Small intestine (tissue), 7 donors: ENCODE measurements at regions not wholly inside any gene's neighbourhood (a gene's known extent, or its start where the extent isn't known, plus 50 kb on each side); places are given as distances from the start of the nearest gene placed in this dataset.

Source experiments
- DNase-seq, 2 donors: peaks; one replicate each; pipeline versions ENCODE4 v3.0.0 to v3.0.0-alpha.2; 2013
- FAIRE-seq: peaks from 2 replicates; lab custom pipeline; 2012; peaks lifted over from hg19 to GRCh38; lab: Jason Lieb, UNC
- H3K27ac ChIP-seq, 3 donors: one replicate each; pipeline ENCODE4 v1.5.1; 2013; ENCODE audit warnings: low read length in 2 of 3, mild to moderate bottlenecking in 2 of 3, control low read depth in 1 of 3, inconsistent platforms in 1 of 3, low read depth in 1 of 3, moderate library complexity in 1 of 3
- H3K27me3 ChIP-seq, 3 donors: one replicate each; pipeline ENCODE4 v1.6.1; 2013; ENCODE audit warnings: low read length in 3 of 3, inconsistent platforms in 1 of 3; ENCODE audit not compliant: control insufficient read depth in 3 of 3, insufficient read depth in 3 of 3
- H3K36me3 ChIP-seq, 3 donors: one replicate each; pipeline ENCODE4 v1.6.1; 2013; ENCODE audit warnings: low read length in 3 of 3, inconsistent platforms in 1 of 3, low read depth in 1 of 3, mild to moderate bottlenecking in 1 of 3, moderate library complexity in 1 of 3; ENCODE audit not compliant: control insufficient read depth in 3 of 3, insufficient read depth in 2 of 3
- H3K4me1 ChIP-seq, 3 donors: one replicate each; pipeline ENCODE4 v1.6.1; 2013; ENCODE audit warnings: low read length in 2 of 3, inconsistent platforms in 1 of 3, low read depth in 1 of 3, mild to moderate bottlenecking in 1 of 3, moderate library complexity in 1 of 3; ENCODE audit not compliant: control insufficient read depth in 3 of 3, insufficient read depth in 2 of 3
- H3K4me3 ChIP-seq, 3 donors: one replicate each; pipeline ENCODE4 v1.5.1; 2013; ENCODE audit warnings: low read length in 3 of 3, control low read depth in 1 of 3, inconsistent platforms in 1 of 3, low read depth in 1 of 3, mild to moderate bottlenecking in 1 of 3, moderate library complexity in 1 of 3
- H3K9me3 ChIP-seq, 2 donors: one replicate each; pipeline ENCODE4 v1.6.1; 2013; ENCODE audit warnings: low read depth in 1 of 2, low read length in 1 of 2; ENCODE audit not compliant: control insufficient read depth in 2 of 2, insufficient read depth in 1 of 2
- WGBS, 3 donors: extraction: QIAGEN DNeasy Blood & Tissue Kit; methylation state at CpG; one replicate each; pipeline ENCODE4 v1.1.7; 2013; 5-methylcytosine and 5-hydroxymethylcytosine counted together
- donor health status: healthy with polysubstance abuse.
- donor health status: control.
- donor health status: control.
- donor health status: Bipolar disorder and iron deficiency.
- donor health status: healthy.

DNA sequence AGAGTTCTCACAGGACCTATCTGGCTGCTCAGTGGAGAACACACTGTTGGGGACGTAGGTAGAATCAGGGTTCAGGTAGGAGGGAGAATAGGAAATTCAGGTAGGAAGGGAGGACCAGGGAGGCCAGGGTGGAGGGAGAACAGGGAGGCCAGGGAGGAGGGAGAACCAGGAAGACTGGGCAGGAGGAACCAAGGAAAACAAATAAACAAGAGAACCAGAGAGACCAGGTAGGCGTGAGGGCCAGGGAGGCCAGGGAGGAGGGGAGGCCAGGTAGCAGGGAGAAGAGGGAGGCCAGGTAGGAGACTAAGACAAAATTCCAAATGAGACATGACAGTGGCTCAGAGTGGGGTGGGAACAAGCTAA, 337.6 kb downstream of the EIPR1 start:
- H3K9me3 ChIP-seq = no peaks in the 10 kb centered on the region
- WGBS, 3 donors = 71 to 84% (median 83%) methylated on average over 2 of the region's 2 CpGs
- H3K4me3 ChIP-seq = no peak overlapping the region
- no peaks in the 10 kb centered on the region for H3K4me1 ChIP-seq
- H3K27me3 ChIP-seq = no peaks in the 10 kb centered on the region
- H3K27ac ChIP-seq = no peak overlapping the region
- H3K36me3 ChIP-seq = no peaks in the 10 kb centered on the region
- DNase-seq (no peak), FAIRE-seq (no peak)

DNA sequence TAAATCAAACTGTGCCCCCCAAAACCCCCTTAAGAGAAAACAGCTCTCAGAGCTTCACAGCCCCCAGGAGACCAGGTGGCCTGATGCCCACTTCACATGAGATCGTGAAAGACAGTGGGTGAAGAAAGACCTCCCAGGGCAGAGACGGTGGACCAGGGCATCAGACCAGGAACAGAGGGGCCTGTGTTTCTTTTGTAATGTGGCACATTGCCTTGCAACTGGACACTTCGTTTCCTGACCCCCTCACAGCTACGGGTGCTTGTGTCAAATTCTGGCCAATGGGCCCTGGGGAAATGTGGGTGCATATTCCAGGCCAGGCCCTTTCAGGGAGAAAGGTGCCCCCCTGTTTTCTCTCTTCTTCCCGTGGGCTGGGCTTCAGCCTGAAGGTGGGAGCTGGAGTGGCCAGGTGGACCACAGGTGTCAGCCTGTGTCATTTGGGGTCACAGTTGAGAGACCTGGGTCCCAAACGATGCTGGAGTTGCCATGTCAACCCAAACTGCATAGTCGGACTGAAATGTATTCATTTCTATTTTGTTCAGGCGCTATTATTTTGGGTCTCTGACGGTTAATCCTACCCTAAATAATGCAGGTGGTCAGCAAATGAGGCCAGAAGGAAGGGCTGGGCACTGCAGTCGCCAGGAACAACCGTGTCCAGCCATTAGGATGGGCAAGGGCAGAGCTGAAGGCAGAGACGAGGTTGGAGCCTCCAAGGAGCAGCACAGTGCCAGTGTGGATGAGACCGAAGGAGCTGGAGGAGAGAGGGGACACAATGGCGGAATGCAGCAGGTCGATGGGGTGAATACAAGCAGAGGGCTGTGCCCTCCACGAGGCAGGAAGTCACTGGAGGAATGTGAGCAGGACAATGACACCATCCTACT, 338.2 kb downstream of the EIPR1 start:
- no peaks in the 10 kb centered on the region for H3K36me3 ChIP-seq
- H3K27me3 ChIP-seq = no peaks in the 10 kb centered on the region
- FAIRE-seq (no peak), DNase-seq (no peak)
- no peaks in the 10 kb centered on the region for H3K9me3 ChIP-seq
- H3K4me3 ChIP-seq = no peak overlapping the region
- H3K4me1 ChIP-seq = no peaks in the 10 kb centered on the region
- no peak overlapping the region for H3K27ac ChIP-seq
- WGBS, 3 donors = 84 to 88% (median 87%) methylated on average over 16 of the region's 16 CpGs

DNA sequence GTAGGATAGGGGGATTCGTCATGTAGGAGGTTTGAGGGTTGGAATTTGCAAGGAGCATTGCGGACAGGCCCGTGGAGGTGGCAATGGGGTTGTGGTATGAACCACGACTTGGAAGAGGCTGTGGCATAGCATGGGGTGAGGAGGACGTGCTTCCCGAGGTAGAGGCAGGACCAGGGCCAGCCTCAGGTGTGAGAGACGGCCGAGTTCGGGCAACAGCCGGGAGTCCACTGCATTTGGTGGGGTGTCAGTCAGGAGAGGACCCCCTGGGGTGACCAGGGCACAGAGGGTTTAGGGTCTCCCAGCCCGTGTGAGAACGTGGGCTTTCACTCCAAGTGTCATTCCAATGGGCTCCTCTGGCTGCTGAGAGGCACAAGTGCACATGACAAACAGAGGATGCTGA, 339.0 kb downstream of the EIPR1 start:
- H3K4me3 ChIP-seq = no peak overlapping the region
- no peak for DNase-seq
- no peak overlapping the region for H3K27ac ChIP-seq
- WGBS, 3 donors = 82 to 95% (median 85%) methylated on average over 12 of the region's 12 CpGs
- no peak for FAIRE-seq
- H3K36me3 ChIP-seq = no peaks in the 10 kb centered on the region
- H3K9me3 ChIP-seq = no peaks in the 10 kb centered on the region
- H3K4me1 ChIP-seq = no peaks in the 10 kb centered on the region
- no peaks in the 10 kb centered on the region for H3K27me3 ChIP-seq

DNA sequence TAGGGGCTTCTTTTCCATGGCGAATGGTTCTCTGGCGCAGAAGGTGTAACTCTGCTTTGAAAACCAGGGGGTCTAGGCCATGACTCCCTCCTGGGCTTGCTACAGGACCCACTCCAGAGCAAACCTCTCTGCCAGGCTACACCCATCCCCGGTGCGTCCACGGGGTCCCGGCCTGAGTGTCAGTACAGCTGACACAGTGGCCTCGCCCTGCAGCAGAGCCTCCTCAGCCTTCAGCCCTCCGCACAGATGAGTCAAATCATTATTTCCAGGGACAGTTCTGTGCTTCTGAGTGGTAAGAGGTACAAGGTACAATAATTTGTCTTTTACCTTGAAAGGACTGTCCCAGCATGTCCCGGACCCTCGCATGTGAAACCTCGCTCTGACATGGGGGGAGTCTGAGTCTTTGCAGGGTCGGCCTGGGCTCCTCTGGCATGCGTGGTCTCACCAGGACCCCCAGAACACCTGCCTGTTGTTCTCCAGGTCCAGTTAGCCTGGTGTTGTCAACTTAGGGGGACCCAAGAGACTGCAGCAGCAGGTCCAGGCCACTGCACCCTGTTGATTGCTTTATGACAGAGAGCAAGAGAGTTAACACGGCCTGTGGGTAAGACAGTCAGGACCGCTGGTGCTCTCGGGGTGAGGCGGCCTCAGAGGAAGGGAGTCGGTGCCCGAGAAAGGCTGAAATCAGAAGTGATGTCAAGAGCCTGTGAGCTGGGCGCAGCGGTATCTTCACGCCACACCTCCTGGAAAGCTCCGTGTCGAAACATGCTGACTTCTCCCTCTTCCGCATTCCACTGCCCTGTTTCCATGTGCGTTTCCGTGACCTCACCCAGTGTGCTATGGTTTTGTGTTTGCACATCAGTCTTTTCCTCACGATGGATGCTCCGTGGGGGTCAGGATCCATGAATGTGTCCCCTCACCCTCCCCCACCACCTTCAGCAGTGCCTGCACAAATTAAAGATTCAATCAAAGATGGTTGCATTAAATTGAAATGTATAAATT, 340.1 kb downstream of the EIPR1 start:
- WGBS, 3 donors = 89 to 94% (median 92%) methylated on average over 29 of the region's 29 CpGs
- Histone ChIP-seq H3K36me3 (no peaks in the 10 kb centered on the region), H3K4me3 (no peak overlapping the region), H3K27me3 (no peaks in the 10 kb centered on the region), H3K27ac (no peak overlapping the region), H3K9me3 (no peaks in the 10 kb centered on the region), H3K4me1 (no peaks in the 10 kb centered on the region)
- no peak for FAIRE-seq
- DNase-seq = no peak

DNA sequence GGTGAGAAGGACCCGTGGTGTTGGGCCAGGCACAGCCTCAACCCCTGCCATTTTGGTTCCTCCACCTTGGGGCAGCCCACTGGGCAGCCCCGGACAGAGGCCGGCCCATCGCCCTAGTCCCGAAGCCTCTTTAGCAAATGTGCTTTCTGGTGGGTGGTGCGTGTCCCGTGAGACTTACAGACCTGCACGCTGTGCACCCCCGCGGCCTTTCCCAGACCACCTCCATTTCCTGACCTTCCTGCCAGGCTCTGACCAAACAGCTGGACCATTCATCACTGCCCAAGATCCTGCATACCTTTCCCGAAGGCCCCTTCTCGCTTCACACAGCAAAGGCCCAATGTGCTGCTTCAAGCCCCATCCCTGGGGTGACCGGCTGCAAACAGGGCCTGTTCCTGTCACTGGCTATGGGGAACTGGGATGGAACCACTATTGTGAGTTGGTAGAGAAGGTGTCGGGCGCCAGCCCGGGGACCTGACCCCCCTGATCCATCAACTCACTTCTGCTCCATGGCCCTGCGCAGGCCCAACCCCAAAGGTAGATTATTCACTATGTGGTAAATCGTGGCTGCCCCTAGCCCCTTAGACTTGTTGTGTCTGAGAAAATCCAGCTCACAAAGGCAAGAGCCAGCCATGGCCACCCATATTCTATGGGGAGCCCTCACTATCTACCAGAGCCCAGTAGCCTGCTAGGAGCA, 341.0 kb downstream of the EIPR1 start:
- Histone ChIP-seq H3K4me3 (no peak overlapping the region), H3K4me1 (no peaks in the 10 kb centered on the region), H3K36me3 (no peaks in the 10 kb centered on the region), H3K27me3 (no peaks in the 10 kb centered on the region), H3K9me3 (no peaks in the 10 kb centered on the region), H3K27ac (no peak overlapping the region)
- FAIRE-seq (no peak), DNase-seq (no peak)
- 91 to 96% (median 94%) methylated on average over 18 of the region's 18 CpGs for WGBS, 3 donors

DNA sequence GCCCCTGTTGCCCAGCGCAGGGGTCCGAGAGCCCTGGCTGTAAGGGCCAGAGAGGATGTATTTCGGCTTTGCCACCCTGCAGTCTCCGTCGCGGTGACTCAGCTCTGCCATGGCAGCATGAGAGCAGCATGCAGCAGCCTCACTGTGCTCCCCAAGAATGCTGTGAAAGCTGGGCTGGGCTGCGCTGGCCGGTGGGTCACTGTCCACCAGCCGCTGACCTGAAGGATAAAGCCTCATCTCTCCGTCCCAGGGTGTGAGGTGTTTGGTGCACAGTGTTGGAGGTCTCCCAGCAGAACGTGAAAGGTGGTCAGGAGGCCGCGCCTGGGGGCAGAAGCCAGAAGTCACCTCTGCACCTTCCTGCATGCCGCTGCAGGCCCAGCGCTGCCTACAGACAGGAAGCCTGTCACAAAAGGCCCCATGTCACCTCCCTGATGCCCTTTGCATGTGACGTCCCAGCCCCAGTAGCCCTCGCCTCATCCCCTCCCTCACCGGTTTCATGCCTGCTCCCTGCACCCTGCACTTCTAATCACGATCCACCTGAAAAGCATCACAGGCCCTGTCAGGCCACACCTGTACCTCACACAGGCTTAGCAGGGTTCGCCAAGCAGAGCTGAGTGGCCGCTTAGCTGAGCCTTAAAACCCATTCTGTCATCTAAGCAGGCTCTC, 342.1 kb downstream of the EIPR1 start:
- Histone ChIP-seq H3K36me3 (no peaks in the 10 kb centered on the region), H3K4me3 (no peak overlapping the region), H3K4me1 (no peaks in the 10 kb centered on the region), H3K27ac (no peak overlapping the region), H3K9me3 (no peaks in the 10 kb centered on the region), H3K27me3 (no peaks in the 10 kb centered on the region)
- 86 to 93% (median 90%) methylated on average over 21 of the region's 21 CpGs for WGBS, 3 donors
- no peak for DNase-seq
- no peak for FAIRE-seq

DNA sequence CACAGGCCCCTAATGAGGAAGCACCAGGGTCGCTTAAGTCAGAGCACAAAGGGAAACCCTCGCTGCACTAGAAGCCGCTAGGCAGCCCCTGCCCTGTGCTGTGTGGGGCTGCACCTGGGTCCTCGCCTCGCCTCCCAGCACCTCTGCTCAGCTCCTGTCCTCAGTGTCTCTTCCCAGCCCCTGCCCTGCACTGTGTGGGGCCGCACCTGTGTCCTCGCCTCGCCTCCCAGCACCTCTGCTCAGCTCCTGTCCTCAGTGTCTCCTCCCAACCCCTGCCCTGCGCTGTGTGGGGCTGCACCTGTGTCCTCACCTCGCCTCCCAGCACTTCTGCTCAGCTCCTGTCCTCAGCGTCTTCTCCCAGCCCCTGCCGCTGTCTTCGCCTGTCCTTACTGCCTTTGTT, 342.8 kb downstream of the EIPR1 start:
- no peak for FAIRE-seq
- Histone ChIP-seq H3K27ac (no peak overlapping the region), H3K27me3 (no peaks in the 10 kb centered on the region), H3K4me1 (no peaks in the 10 kb centered on the region), H3K4me3 (no peak overlapping the region), H3K9me3 (no peaks in the 10 kb centered on the region), H3K36me3 (no peaks in the 10 kb centered on the region)
- no peak for DNase-seq
- 81 to 85% (median 82%) methylated on average over 13 of the region's 13 CpGs for WGBS, 3 donors

DNA sequence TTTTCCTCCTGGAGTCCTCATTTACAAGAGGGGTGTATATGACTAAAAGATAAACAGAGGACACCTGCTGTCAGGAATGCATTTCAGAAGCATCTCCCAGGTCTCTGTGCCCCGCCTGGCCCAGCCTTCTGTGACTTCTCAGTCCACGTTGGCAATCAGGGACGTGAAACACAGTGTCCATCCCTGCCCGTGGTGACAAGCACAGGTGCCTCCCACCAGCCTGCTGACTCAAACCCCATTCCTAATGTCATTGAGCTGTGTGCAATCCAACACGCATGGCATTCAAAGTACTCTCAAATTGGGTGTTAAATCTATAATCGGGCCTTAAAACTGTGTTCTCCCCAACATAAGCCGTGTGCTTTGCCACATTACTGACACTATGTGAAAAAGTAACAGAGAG, 343.2 kb downstream of the EIPR1 start:
- H3K27me3 ChIP-seq = no peaks in the 10 kb centered on the region
- no peak overlapping the region for H3K27ac ChIP-seq
- H3K9me3 ChIP-seq = no peaks in the 10 kb centered on the region
- no peak for FAIRE-seq
- H3K4me3 ChIP-seq = no peak overlapping the region
- H3K4me1 ChIP-seq = no peaks in the 10 kb centered on the region
- no peaks in the 10 kb centered on the region for H3K36me3 ChIP-seq
- 68 to 72% (median 69%) methylated on average over 7 of the region's 7 CpGs for WGBS, 3 donors
- DNase-seq = no peak
